ENCODE measurements at regions not wholly inside any gene's neighbourhood (a gene's known extent, or its start where the extent isn't known, plus 50 kb on each side); places are given as distances from the start of the nearest gene placed in this dataset.
"Not testable (repeated sequence)": the region's sequence is repeated elsewhere in the genome, so short reads cannot be mapped to it uniquely, and the experiment has no call there.

DNA sequence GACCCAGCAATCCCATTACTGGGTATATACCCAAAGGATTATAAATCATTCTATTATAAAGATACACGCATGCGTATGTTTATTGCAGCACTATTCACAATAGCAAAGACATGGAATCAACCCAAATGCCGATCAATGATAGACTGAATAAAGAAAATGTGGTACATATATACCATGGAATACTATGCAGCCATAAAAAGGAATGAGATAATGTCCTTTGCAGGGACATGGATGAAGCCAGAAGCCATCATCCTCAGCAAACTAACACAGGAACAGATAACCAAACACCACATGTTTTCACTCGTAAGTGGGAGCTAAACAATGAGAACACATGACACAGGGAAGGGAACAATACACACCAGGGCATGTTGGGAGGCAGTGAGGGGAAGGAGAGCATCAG, 245.7 kb downstream of the DEPDC1B start:
- not testable (repeated sequence) for H3K36me3 Mint-ChIP-seq, H3K27ac Mint-ChIP-seq, H3K4me1 Mint-ChIP-seq, H3K27me3 Mint-ChIP-seq, H3K9me3 Mint-ChIP-seq, DNase-seq, H3K4me3 Mint-ChIP-seq
- CTCF ChIA-PET = interaction anchor here (0.6 kb wide), 1 partner anchor 642 kb away, joined by 3 read pairs; no protein-coding TSS in a partner anchor

- Mint-ChIP-seq H3K4me3 (no peak overlapping the region), H3K27ac (no peak overlapping the region), H3K9me3 (no peaks in the 10 kb centered on the region), H3K27me3 (no peaks in the 10 kb centered on the region), H3K36me3 (no peaks in the 10 kb centered on the region), H3K4me1 (no peaks in the 10 kb centered on the region)
- DNase-seq = no peak
- CTCF ChIA-PET = no interaction called here
Observed at GRCh38 chr5:60453186-60453976, 246.6 kb downstream of the DEPDC1B start.

DNA sequence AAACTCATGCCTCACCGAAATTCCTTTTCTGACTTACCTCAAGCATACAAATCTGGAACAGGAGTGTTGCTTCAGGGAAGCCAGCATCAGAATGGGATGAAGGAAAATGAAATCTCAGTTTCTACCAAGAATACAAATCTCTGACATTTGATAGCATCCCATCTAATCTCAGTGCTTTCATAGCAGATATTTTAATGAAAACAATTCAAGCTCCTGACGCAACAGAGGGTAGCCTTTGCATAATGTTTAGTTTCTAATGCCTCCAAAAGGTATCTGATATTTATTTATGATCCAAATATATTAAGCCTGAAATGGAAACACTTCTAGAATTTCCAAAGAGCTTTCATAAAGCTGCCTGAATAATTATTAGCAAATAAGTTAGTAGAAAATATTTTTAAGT, 251.4 kb downstream of the DEPDC1B start:
- Mint-ChIP-seq H3K27me3 (no peaks in the 10 kb centered on the region), H3K4me1 (no peaks in the 10 kb centered on the region), H3K4me3 (no peak overlapping the region), H3K27ac (no peak overlapping the region), H3K36me3 (no peaks in the 10 kb centered on the region), H3K9me3 (no peaks in the 10 kb centered on the region)
- DNase-seq = no peak
- CTCF ChIA-PET = no interaction called here

GRCh38 chr5:60447488-60447920, 252.5 kb downstream of the DEPDC1B start:
- CTCF ChIA-PET = no interaction called here
- no peak for DNase-seq
- Mint-ChIP-seq H3K4me3 (no peak overlapping the region), H3K27ac (no peak overlapping the region), H3K27me3 (no peaks in the 10 kb centered on the region), H3K9me3 (no peaks in the 10 kb centered on the region), H3K36me3 (no peaks in the 10 kb centered on the region), H3K4me1 (no peaks in the 10 kb centered on the region)

- H3K4me3 Mint-ChIP-seq = no peak overlapping the region
- no peaks in the 10 kb centered on the region for H3K27me3 Mint-ChIP-seq
- CTCF ChIA-PET = no interaction called here
- no peaks in the 10 kb centered on the region for H3K36me3 Mint-ChIP-seq
- no peaks in the 10 kb centered on the region for H3K9me3 Mint-ChIP-seq
- no peak overlapping the region for H3K27ac Mint-ChIP-seq
- DNase-seq = no peak
- no peaks in the 10 kb centered on the region for H3K4me1 Mint-ChIP-seq
Observed at GRCh38 chr5:60446917-60447316, 253.0 kb downstream of the DEPDC1B start.

GRCh38 chr5:60445921-60446320, 254.0 kb downstream of the DEPDC1B start:
- H3K36me3 Mint-ChIP-seq = no peaks in the 10 kb centered on the region
- H3K4me3 Mint-ChIP-seq = no peak overlapping the region
- DNase-seq = no peak
- H3K27me3 Mint-ChIP-seq = no peaks in the 10 kb centered on the region
- H3K4me1 Mint-ChIP-seq = no peaks in the 10 kb centered on the region
- no peaks in the 10 kb centered on the region for H3K9me3 Mint-ChIP-seq
- no peak overlapping the region for H3K27ac Mint-ChIP-seq
- CTCF ChIA-PET = no interaction called here

DNA sequence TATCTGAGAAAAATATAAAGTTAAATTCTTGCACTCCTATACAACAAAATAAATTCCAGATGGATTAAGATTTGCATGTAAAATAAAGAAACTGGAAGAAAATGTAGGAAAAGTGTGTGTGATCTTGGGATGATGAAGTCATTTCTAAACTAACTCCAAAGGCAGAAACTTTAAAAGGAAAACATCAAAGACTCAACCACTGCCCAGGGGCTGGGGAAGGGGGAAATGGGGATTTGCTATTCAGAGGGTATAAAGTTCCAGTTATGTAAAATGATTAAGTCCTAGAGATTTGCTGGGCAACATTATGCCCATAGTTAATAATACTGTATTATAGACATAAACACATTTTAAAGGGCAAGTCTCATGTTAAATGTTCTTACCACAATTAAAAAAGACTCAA, 254.5 kb downstream of the DEPDC1B start:
- Mint-ChIP-seq H3K27ac (no peak overlapping the region), H3K4me1 (no peaks in the 10 kb centered on the region), H3K27me3 (no peaks in the 10 kb centered on the region), H3K36me3 (no peaks in the 10 kb centered on the region), H3K9me3 (no peaks in the 10 kb centered on the region), H3K4me3 (no peak overlapping the region)
- DNase-seq = no peak
- CTCF ChIA-PET = no interaction called here

- Mint-ChIP-seq H3K4me1 (no peaks in the 10 kb centered on the region), H3K27ac (no peak overlapping the region), H3K36me3 (no peaks in the 10 kb centered on the region), H3K4me3 (no peak overlapping the region), H3K27me3 (no peaks in the 10 kb centered on the region), H3K9me3 (no peaks in the 10 kb centered on the region)
- DNase-seq = no peak
- CTCF ChIA-PET = no interaction called here
Observed at GRCh38 chr5:60444661-60445360, 255.2 kb downstream of the DEPDC1B start.

- Mint-ChIP-seq H3K27ac (no peak overlapping the region), H3K27me3 (no peaks in the 10 kb centered on the region)
- CTCF ChIA-PET = no interaction called here
Observed at GRCh38 chr5:60439552-60439951, 260.4 kb downstream of the DEPDC1B start.

DNA sequence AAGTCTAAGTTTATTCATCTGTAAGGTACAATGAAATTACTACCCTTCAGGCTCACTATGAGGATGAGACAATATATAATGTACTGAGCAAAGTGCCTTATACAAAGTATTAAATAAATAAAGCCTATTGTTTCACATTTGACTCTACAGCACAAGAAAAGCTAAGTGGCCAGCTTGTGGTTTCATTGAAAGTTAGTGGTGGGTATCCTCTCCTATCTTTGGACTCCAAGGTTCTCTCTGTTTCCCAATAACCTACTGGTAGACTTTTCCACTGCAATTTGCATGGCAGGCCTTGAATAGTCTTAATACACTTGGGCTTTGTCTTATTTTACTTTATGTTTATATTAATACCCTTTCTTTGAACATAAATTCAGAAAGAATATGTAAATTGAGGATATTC, 262.7 kb downstream of the DEPDC1B start:
- CTCF ChIA-PET = no interaction called here
- DNase-seq = no peak
- no peak overlapping the region for H3K27ac Mint-ChIP-seq
- peaks cover 2% of the 10 kb centered on the region for H3K9me3 Mint-ChIP-seq
- H3K4me3 Mint-ChIP-seq = no peak overlapping the region
- no peaks in the 10 kb centered on the region for H3K4me1 Mint-ChIP-seq
- H3K36me3 Mint-ChIP-seq = no peaks in the 10 kb centered on the region
- H3K27me3 Mint-ChIP-seq = no peaks in the 10 kb centered on the region

More at GRCh38 chr5:60439552-60439951, 260.4 kb downstream of the DEPDC1B start:
- DNase-seq = no peak
- Mint-ChIP-seq H3K9me3 (peaks cover 2% of the 10 kb centered on the region), H3K4me3 (no peak overlapping the region), H3K36me3 (no peaks in the 10 kb centered on the region), H3K4me1 (no peaks in the 10 kb centered on the region)

DNA sequence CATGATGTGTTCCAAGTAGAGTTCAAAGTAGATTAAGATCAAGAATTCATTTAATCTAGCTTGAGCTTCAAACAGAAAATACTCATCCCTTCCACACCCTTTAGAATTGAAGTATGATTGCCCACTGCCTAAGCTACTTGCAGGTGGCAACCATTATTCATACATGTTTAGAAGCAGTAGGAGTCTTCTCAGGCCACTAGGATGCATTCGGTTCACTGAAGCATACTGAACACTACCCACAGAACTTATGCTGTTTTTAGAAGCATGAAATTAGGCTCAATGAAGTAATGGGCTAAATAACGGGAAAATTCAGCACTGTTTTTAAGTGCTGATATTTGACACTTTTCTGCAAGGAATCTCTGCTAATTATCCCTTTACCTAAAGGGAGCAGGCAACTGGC, 263.4 kb downstream of the DEPDC1B start:
- peaks cover 7% of the 10 kb centered on the region for H3K9me3 Mint-ChIP-seq
- DNase-seq = no peak
- no peaks in the 10 kb centered on the region for H3K4me1 Mint-ChIP-seq
- CTCF ChIA-PET = no interaction called here
- no peak overlapping the region for H3K27ac Mint-ChIP-seq
- H3K36me3 Mint-ChIP-seq = no peaks in the 10 kb centered on the region
- no peak overlapping the region for H3K4me3 Mint-ChIP-seq
- no peaks in the 10 kb centered on the region for H3K27me3 Mint-ChIP-seq

- H3K36me3 Mint-ChIP-seq = no peaks in the 10 kb centered on the region
- H3K27ac Mint-ChIP-seq = no peak overlapping the region
- H3K4me3 Mint-ChIP-seq = no peak overlapping the region
- peaks cover 7% of the 10 kb centered on the region for H3K9me3 Mint-ChIP-seq
- CTCF ChIA-PET = no interaction called here
- no peaks in the 10 kb centered on the region for H3K27me3 Mint-ChIP-seq
- H3K4me1 Mint-ChIP-seq = no peaks in the 10 kb centered on the region
- no peak for DNase-seq
Observed at GRCh38 chr5:60435808-60436207, 264.2 kb downstream of the DEPDC1B start.

DNA sequence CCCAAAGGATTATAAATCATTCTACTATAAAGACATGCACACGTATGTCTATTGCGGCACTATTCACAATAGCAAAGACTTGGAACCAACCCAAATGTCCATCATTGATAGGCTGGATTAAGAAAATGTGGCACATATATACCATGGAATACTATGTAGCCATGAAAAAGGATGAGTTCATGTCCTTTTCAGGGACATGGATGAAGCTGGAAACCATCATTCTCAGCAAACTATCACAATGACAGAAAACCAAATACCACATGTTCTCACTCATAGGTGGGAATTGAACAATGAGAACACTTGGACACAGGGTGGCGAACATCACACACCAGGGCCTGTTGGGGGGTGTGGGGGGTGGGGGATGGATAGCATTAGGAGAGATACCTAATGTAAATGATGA, 273.8 kb downstream of the DEPDC1B start:
- not testable (repeated sequence) for H3K27ac Mint-ChIP-seq, H3K27me3 Mint-ChIP-seq

GRCh38 chr5:60420773-60421172, 279.2 kb downstream of the DEPDC1B start:
- H3K4me1 Mint-ChIP-seq, H3K4me3 Mint-ChIP-seq, H3K27ac Mint-ChIP-seq, DNase-seq, H3K9me3 Mint-ChIP-seq, H3K27me3 Mint-ChIP-seq, H3K36me3 Mint-ChIP-seq, CTCF ChIA-PET: not testable (repeated sequence)

More for the DNA sequence above, 273.8 kb downstream of the DEPDC1B start:
- CTCF ChIA-PET, DNase-seq, H3K36me3 Mint-ChIP-seq, H3K9me3 Mint-ChIP-seq, H3K4me3 Mint-ChIP-seq, H3K4me1 Mint-ChIP-seq: not testable (repeated sequence)

- Mint-ChIP-seq H3K27ac (no peak overlapping the region), H3K4me3 (no peak overlapping the region), H3K9me3 (no peaks in the 10 kb centered on the region), H3K4me1 (peaks cover 3% of the 10 kb centered on the region), H3K27me3 (no peaks in the 10 kb centered on the region), H3K36me3 (no peaks in the 10 kb centered on the region)
- CTCF ChIA-PET = no interaction called here
- no peak for DNase-seq
Observed at GRCh38 chr5:60417500-60418181, 282.3 kb downstream of the DEPDC1B start.

Data from activated naive CD4-positive, alpha-beta T cell treated with anti-CD3 and anti-CD28 coated beads, Interleukin-2, amount 10 ng/mL, durations not matched to agents 7 days and 5 days (primary cell).